WI38 (cell line): ENCODE measurements at regions not wholly inside any gene's neighbourhood (a gene's known extent, or its start where the extent isn't known, plus 50 kb on each side); places are given as distances from the start of the nearest gene placed in this dataset.

Experiments used
- H3K4me3 ChIP-seq: 2 replicates; pipeline ENCODE4 v1.5.1; 2011; ENCODE audit warnings: low read depth, mild to moderate bottlenecking, control low read depth, low read length
- CTCF ChIP-seq: IDR thresholded peaks from 2 replicates; pipeline ENCODE4 v1.5.1; 2012; ENCODE audit warnings: low read depth, mild to moderate bottlenecking, control low read depth, low read length

- no peak overlapping the region for H3K4me3 ChIP-seq
- no peak for TF ChIP-seq CTCF
Measured at GRCh38 chr3:55189359-55189801, 261.5 kb upstream of the LRTM1 start.

- TF ChIP-seq CTCF = no peak
- H3K4me3 ChIP-seq = no peak overlapping the region
Measured at GRCh38 chr3:55185380-55185779, 257.5 kb upstream of the LRTM1 start.

GRCh38 chr3:55183201-55183600, 255.3 kb upstream of the LRTM1 start:
- TF ChIP-seq CTCF = no peak
- no peak overlapping the region for H3K4me3 ChIP-seq

GRCh38 chr3:55180936-55181535, 253.2 kb upstream of the LRTM1 start:
- peak; percentile 42; the same call in 1 of the 2 replicates for TF ChIP-seq CTCF
- no peak overlapping the region for H3K4me3 ChIP-seq

GRCh38 chr3:55180161-55180560, 252.3 kb upstream of the LRTM1 start:
- TF ChIP-seq CTCF = no peak

GRCh38 chr3:55178336-55178735, 250.5 kb upstream of the LRTM1 start:
- TF ChIP-seq CTCF = no peak

More at GRCh38 chr3:55180161-55180560, 252.3 kb upstream of the LRTM1 start:
- no peak overlapping the region for H3K4me3 ChIP-seq

GRCh38 chr3:55177749-55178148, 249.9 kb upstream of the LRTM1 start:
- TF ChIP-seq CTCF = no peak
- no peak overlapping the region for H3K4me3 ChIP-seq

More at GRCh38 chr3:55178336-55178735, 250.5 kb upstream of the LRTM1 start:
- no peak overlapping the region for H3K4me3 ChIP-seq
